Spleen (tissue), 11 donors: ENCODE measurements at regions not wholly inside any gene's neighbourhood (a gene's known extent, or its start where the extent isn't known, plus 50 kb on each side); places are given as distances from the start of the nearest gene placed in this dataset.

Source experiments
- DNase-seq: peaks from one replicate; pipeline ENCODE4 v3.0.0-alpha.2; 2020
- H3K27ac ChIP-seq, 8 donors: fragments of 200-600 bp; sonication (generic) in 7 of 8; 1 replicate in 4 of 8; 2 replicates in 4 of 8; pipeline versions ENCODE4 v1.5.0 to v1.8.0; 2016 to 2021; ENCODE audit warnings: inconsistent platforms in 4 of 8, mild to moderate bottlenecking in 4 of 8, moderate library complexity in 1 of 8
- H3K27me3 ChIP-seq, 7 donors: fragments of 200-600 bp; sonication (generic) in 6 of 7; replicated peaks in 1 of 7; 1 replicate in 4 of 7; 2 replicates in 3 of 7; pipeline versions ENCODE4 v1.5.0 to v1.8.0; 2016 to 2021; ENCODE audit warnings: inconsistent platforms in 3 of 7, mild to moderate bottlenecking in 1 of 7
- H3K36me3 ChIP-seq, 6 donors: fragments of 200-600 bp; sonication (generic) in 5 of 6; 1 replicate in 4 of 6; 2 replicates in 2 of 6; pipeline versions ENCODE4 v1.5.0 to v1.8.0; 2016 to 2021; ENCODE audit warnings: inconsistent platforms in 2 of 6
- H3K4me1 ChIP-seq, 6 donors: fragments of 200-600 bp; sonication (generic) in 5 of 6; 1 replicate in 3 of 6; 2 replicates in 3 of 6; pipeline versions ENCODE4 v1.5.0 to v1.8.0; 2016 to 2021; ENCODE audit warnings: inconsistent platforms in 3 of 6
- H3K4me3 ChIP-seq, 8 donors: fragments of 200-600 bp; sonication (generic) in 7 of 8; 1 replicate in 4 of 8; 2 replicates in 4 of 8; pipeline versions ENCODE4 v1.5.0 to v1.8.0; 2016 to 2021; ENCODE audit warnings: inconsistent platforms in 4 of 8, mild to moderate bottlenecking in 4 of 8, moderate library complexity in 2 of 8
- H3K9me3 ChIP-seq, 8 donors: fragments of 200-600 bp; sonication (generic) in 7 of 8; 1 replicate in 4 of 8; 2 replicates in 4 of 8; pipeline versions ENCODE4 v1.5.0 to v1.8.0; 2016 to 2021; ENCODE audit warnings: inconsistent platforms in 4 of 8
- POLR2A ChIP-seq, 3 donors: fragments of 450-650 bp; IDR thresholded peaks; one replicate each; pipeline ENCODE4 v1.5.1; 2017; ENCODE audit warnings: antibody characterized with exemption in 3 of 3, mild to moderate bottlenecking in 1 of 3
- POLR2AphosphoS5 ChIP-seq, 3 donors: sonication (generic); formaldehyde crosslinking; IDR thresholded peaks; one replicate each; pipeline ENCODE4 v1.5.1; 2017; ENCODE audit warnings: antibody characterized with exemption in 3 of 3
- WGBS, 5 donors: extraction: QIAGEN DNeasy Blood & Tissue Kit in 3 of 5; methylation state at CpG; one replicate each; pipeline versions ENCODE4 v1.1.5 to v1.1.7; 2013 to 2018; 5-methylcytosine and 5-hydroxymethylcytosine counted together
- intact Hi-C: fragments of 100-400 bp; cut with DNase I; formaldehyde crosslinking; loops from one replicate; pipeline ENCODE4 v1.15.0; 2023; ENCODE audit warnings: low total_unique reads
- TF ChIP-seq, protein P1 (sequence below), 11 experiments: fragments of 200-600 bp in 7 of 11; fragments of 450-650 bp in 4 of 11; sonication (generic) in 4 of 11; IDR thresholded peaks in 8 of 11; conservative IDR thresholded peaks in 3 of 11; 1 replicate in 7 of 11; 2 replicates in 4 of 11; pipeline versions ENCODE4 v1.4.0 to v1.8.0; 2016 to 2021; ENCODE audit warnings: antibody characterized with exemption in 11 of 11, inconsistent platforms in 4 of 11, mild to moderate bottlenecking in 1 of 11
- donor health status: healthy with polysubstance abuse.
- donor health status: DM: no; HTN: no; CAD: no; lungs with moderate emphysema.
- donor health status: DM: no; HTN: no; CAD: no.
- donor health status: Bipolar disorder and iron deficiency.
- donor health status: healthy.
- donor health status: DM: no; HTN: no; CAD: no.
- donor health status: DM: yes; HTN: yes; CAD: no.

DNA sequence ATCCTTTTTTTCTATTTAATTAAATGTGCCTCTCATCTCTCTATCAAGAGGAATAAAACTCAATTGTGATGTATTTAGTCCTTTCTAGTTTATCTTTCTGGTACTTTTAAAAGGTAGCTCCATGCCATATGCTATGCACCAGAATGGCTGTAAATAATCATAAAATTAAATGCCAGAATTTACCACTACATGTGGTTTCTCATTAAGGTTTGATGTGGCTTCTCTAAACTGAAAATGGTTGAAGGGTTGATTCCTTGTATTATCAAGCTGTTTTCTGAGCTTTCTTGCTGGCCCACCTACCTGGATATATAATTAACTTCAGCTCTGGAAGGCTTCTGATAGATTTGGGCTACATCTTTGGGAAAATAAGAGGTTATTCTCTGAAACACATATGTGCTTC is 171.9 kb upstream of the RHOBTB1 start:
- Histone ChIP-seq H3K27me3 (no peaks in the 10 kb centered on the region), H3K4me3 (no peak overlapping the region), H3K36me3 (no peaks in the 10 kb centered on the region), H3K9me3 (no peaks in the 10 kb centered on the region), H3K27ac (no peak overlapping the region), H3K4me1 (no peaks in the 10 kb centered on the region)
- DNase-seq = no peak
- TF ChIP-seq, protein P1, sequence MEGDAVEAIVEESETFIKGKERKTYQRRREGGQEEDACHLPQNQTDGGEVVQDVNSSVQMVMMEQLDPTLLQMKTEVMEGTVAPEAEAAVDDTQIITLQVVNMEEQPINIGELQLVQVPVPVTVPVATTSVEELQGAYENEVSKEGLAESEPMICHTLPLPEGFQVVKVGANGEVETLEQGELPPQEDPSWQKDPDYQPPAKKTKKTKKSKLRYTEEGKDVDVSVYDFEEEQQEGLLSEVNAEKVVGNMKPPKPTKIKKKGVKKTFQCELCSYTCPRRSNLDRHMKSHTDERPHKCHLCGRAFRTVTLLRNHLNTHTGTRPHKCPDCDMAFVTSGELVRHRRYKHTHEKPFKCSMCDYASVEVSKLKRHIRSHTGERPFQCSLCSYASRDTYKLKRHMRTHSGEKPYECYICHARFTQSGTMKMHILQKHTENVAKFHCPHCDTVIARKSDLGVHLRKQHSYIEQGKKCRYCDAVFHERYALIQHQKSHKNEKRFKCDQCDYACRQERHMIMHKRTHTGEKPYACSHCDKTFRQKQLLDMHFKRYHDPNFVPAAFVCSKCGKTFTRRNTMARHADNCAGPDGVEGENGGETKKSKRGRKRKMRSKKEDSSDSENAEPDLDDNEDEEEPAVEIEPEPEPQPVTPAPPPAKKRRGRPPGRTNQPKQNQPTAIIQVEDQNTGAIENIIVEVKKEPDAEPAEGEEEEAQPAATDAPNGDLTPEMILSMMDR (IDR thresholded peaks at IDR 0.05 in 8 of 11, conservative IDR thresholded peaks at IDR 0.05 in 3 of 11) = no peak
- no peak for TF ChIP-seq POLR2AphosphoS5 (IDR thresholded peaks at IDR 0.05)
- no peak for TF ChIP-seq POLR2A (IDR thresholded peaks at IDR 0.05)
- intact Hi-C loops = no loop called here

DNA sequence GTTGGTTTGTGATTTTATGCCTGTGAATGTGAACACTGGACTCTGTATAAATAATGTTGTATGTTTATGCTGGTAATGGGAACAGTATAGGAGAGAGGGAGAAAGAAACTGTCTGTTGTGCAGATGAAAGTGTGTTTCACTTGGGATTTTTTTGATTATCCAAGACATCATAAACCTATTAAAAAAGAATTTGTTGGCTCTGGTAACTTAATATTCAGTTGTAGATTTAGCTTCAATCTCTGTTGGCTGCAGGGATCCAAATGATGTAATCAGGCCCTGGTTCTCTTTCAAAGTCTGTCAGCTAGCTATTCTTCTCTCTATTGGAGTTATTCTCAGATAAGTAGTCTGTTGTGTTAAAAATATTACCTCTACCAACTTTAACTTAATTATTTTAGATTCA is 168.8 kb upstream of the RHOBTB1 start:
- no peak for DNase-seq
- TF ChIP-seq, protein P1 (IDR thresholded peaks at IDR 0.05 in 8 of 11, conservative IDR thresholded peaks at IDR 0.05 in 3 of 11) = no peak
- TF ChIP-seq POLR2AphosphoS5 (IDR thresholded peaks at IDR 0.05) (no peak), POLR2A (IDR thresholded peaks at IDR 0.05) (no peak)
- intact Hi-C loops = no loop called here
- no peaks in the 10 kb centered on the region for H3K4me1 ChIP-seq
- no peaks in the 10 kb centered on the region for H3K9me3 ChIP-seq
- H3K4me3 ChIP-seq = no peak overlapping the region
- H3K27ac ChIP-seq = no peak overlapping the region
- no peaks in the 10 kb centered on the region for H3K27me3 ChIP-seq
- H3K36me3 ChIP-seq = no peaks in the 10 kb centered on the region

GRCh38 chr10:61110936-61111335 is 167.0 kb upstream of the RHOBTB1 start:
- H3K4me3 ChIP-seq = no peak overlapping the region
- H3K27ac ChIP-seq = no peak overlapping the region
- H3K4me1 ChIP-seq = no peaks in the 10 kb centered on the region
- no peaks in the 10 kb centered on the region for H3K9me3 ChIP-seq
- no peaks in the 10 kb centered on the region for H3K36me3 ChIP-seq
- TF ChIP-seq POLR2A (IDR thresholded peaks at IDR 0.05) (no peak), POLR2AphosphoS5 (IDR thresholded peaks at IDR 0.05) (no peak)
- TF ChIP-seq, protein P1 (IDR thresholded peaks at IDR 0.05 in 8 of 11, conservative IDR thresholded peaks at IDR 0.05 in 3 of 11) = no peak
- intact Hi-C loops = no loop called here
- no peak for DNase-seq
- H3K27me3 ChIP-seq = no peaks in the 10 kb centered on the region

DNA sequence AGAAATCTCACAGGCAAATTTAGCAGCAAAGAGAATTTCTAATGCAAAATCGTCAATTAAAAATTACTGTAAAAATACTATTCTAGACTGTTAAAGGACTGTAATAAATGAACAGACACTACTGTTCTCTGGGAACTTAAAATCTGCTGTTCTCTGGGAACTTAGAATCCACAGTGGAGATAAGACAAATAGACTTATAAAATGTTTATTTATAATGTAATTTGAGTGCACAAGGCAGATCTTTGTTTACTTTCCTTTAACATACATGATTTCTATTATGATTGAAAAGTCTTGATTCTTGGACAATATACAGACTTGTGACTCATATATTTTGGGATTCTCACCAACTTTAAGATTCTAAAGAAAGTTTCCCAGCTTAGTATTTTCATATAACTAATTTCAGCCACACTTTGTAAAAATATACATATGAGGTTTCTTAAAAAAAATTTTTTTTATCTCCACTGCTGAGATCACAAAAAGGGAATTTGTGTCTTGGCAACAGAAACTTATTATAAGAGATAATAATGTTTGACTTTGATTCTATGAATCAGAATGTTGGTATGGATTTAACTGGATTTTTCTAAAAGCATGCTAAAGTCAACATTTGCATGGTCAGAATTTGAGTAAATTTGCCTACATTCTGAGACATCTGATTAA is 166.3 kb upstream of the RHOBTB1 start:
- H3K4me3 ChIP-seq = no peak overlapping the region
- no peaks in the 10 kb centered on the region for H3K27me3 ChIP-seq
- no peak overlapping the region for H3K27ac ChIP-seq
- 82 to 95% (median 91%) methylated on average over 1 of the region's 1 CpG for WGBS, 5 donors
- no peaks in the 10 kb centered on the region for H3K4me1 ChIP-seq
- TF ChIP-seq POLR2AphosphoS5 (IDR thresholded peaks at IDR 0.05) (no peak), POLR2A (IDR thresholded peaks at IDR 0.05) (no peak)
- TF ChIP-seq, protein P1 (IDR thresholded peaks at IDR 0.05 in 8 of 11, conservative IDR thresholded peaks at IDR 0.05 in 3 of 11) = no peak
- no peaks in the 10 kb centered on the region for H3K36me3 ChIP-seq
- no peaks in the 10 kb centered on the region for H3K9me3 ChIP-seq
- DNase-seq = no peak
- intact Hi-C loops = no loop called here
